Gastroesophageal sphincter (tissue), 4 donors: ENCODE measurements at regions not wholly inside any gene's neighbourhood (a gene's known extent, or its start where the extent isn't known, plus 50 kb on each side); places are given as distances from the start of the nearest gene placed in this dataset.

Source experiments
- ATAC-seq: fragments of 150-250 bp; one replicate; pipeline ENCODE4 v1.9.1; 2016; ENCODE audit warnings: mild to moderate bottlenecking, moderate library complexity
- H3K27ac ChIP-seq, 4 donors: fragments of 200-600 bp; sonication (generic) in 3 of 4; 1 replicate in 3 of 4; 2 replicates in 1 of 4; pipeline ENCODE4 v1.5.1; 2016 to 2019
- H3K27me3 ChIP-seq: fragments of 200-600 bp; sonication (generic); one replicate; pipeline ENCODE4 v1.5.1; 2019
- H3K36me3 ChIP-seq, 2 donors: fragments of 200-600 bp; sonication (generic); one replicate each; pipeline ENCODE4 v1.5.1; 2019; ENCODE audit warnings: control low read depth in 1 of 2
- H3K4me1 ChIP-seq, 3 donors: fragments of 200-600 bp; sonication (generic); 1 replicate in 2 of 3; 2 replicates in 1 of 3; pipeline ENCODE4 v1.5.1; 2016 to 2019; ENCODE audit warnings: control low read depth in 2 of 3
- H3K4me3 ChIP-seq, 2 donors: fragments of 200-600 bp; sonication (generic); one replicate each; pipeline ENCODE4 v1.5.1; 2019; ENCODE audit warnings: mild to moderate bottlenecking in 1 of 2, moderate library complexity in 1 of 2
- H3K9me3 ChIP-seq, 3 donors: fragments of 200-600 bp; sonication (generic); one replicate each; pipeline ENCODE4 v1.5.1; 2017 to 2019; ENCODE audit warnings: control low read depth in 2 of 3
- CTCF ChIP-seq, 4 experiments: fragments of 200-600 bp in 2 of 4; fragments of 450-650 bp in 2 of 4; sonication (generic) in 1 of 4; IDR thresholded peaks; one replicate each; pipeline ENCODE4 v1.5.1; 2017 to 2019; ENCODE audit warnings: antibody characterized with exemption in 4 of 4, mild to moderate bottlenecking in 2 of 4, moderate library complexity in 2 of 4
- EP300 ChIP-seq: sonication (generic); formaldehyde crosslinking; IDR thresholded peaks from one replicate; pipeline ENCODE4 v1.6.1; 2017; ENCODE audit warnings: antibody characterized with exemption, mild to moderate bottlenecking
- POLR2A ChIP-seq, 2 donors: fragments of 450-650 bp; IDR thresholded peaks; one replicate each; pipeline ENCODE4 v1.6.1; 2017; ENCODE audit warnings: antibody characterized with exemption in 2 of 2, mild to moderate bottlenecking in 2 of 2, moderate library complexity in 1 of 2
- POLR2AphosphoS5 ChIP-seq: sonication (generic); formaldehyde crosslinking; IDR thresholded peaks from one replicate; pipeline ENCODE4 v1.6.1; 2017; ENCODE audit warnings: antibody characterized with exemption
- WGBS, 2 donors: methylation state at CpG; one replicate each; pipeline ENCODE4 v1.1.5; 2018; ENCODE audit warnings: low coverage in 1 of 2; 5-methylcytosine and 5-hydroxymethylcytosine counted together

- TF ChIP-seq POLR2A (IDR thresholded peaks at IDR 0.05) (no peak), EP300 (no peak), POLR2AphosphoS5 (no peak), CTCF (IDR thresholded peaks at IDR 0.05) (no peak)
- H3K4me3 ChIP-seq: no peak overlapping the region
Measured at GRCh38 chr11:103596315-103596714, 440.1 kb upstream of the DDI1 start.

GRCh38 chr11:103601225-103601846 is 435.1 kb upstream of the DDI1 start:
- H3K9me3 ChIP-seq: no peaks in the 10 kb centered on the region
- no peak overlapping the region for H3K4me3 ChIP-seq
- no peaks in the 10 kb centered on the region for H3K4me1 ChIP-seq
- no peak for TF ChIP-seq EP300
- no peak for TF ChIP-seq POLR2A (IDR thresholded peaks at IDR 0.05)
- peak; percentile 42 to 64 (median 44) for TF ChIP-seq CTCF (IDR thresholded peaks at IDR 0.05)
- no peak for TF ChIP-seq POLR2AphosphoS5
- H3K27me3 ChIP-seq: no peaks in the 10 kb centered on the region
- 76% methylated on average over 2 to 3 of the region's 3 CpGs for WGBS, 2 donors
- no peak for ATAC-seq
- no peak overlapping the region for H3K27ac ChIP-seq
- H3K36me3 ChIP-seq: no peaks in the 10 kb centered on the region

More at GRCh38 chr11:103596315-103596714, 440.1 kb upstream of the DDI1 start:
- no peak for ATAC-seq
- H3K4me1 ChIP-seq: no peaks in the 10 kb centered on the region
- H3K9me3 ChIP-seq: no peaks in the 10 kb centered on the region
- H3K27me3 ChIP-seq: no peaks in the 10 kb centered on the region
- H3K27ac ChIP-seq: no peak overlapping the region
- 62 to 67% methylated on average over 3 of the region's 3 CpGs for WGBS, 2 donors
- no peaks in the 10 kb centered on the region for H3K36me3 ChIP-seq

GRCh38 chr11:103602840-103603239 is 433.6 kb upstream of the DDI1 start:
- Histone ChIP-seq H3K4me3 (no peak overlapping the region), H3K4me1 (no peaks in the 10 kb centered on the region), H3K27me3 (no peaks in the 10 kb centered on the region), H3K27ac (no peak overlapping the region), H3K36me3 (no peaks in the 10 kb centered on the region), H3K9me3 (no peaks in the 10 kb centered on the region)
- ATAC-seq: no peak
- TF ChIP-seq POLR2A (IDR thresholded peaks at IDR 0.05): no peak
- TF ChIP-seq EP300: no peak
- no peak for TF ChIP-seq POLR2AphosphoS5
- TF ChIP-seq CTCF (IDR thresholded peaks at IDR 0.05): no peak

GRCh38 chr11:103604310-103604709 is 432.1 kb upstream of the DDI1 start:
- 86 to 93% methylated on average over 2 of the region's 2 CpGs for WGBS, 2 donors
- no peak for TF ChIP-seq CTCF (IDR thresholded peaks at IDR 0.05)
- no peak for TF ChIP-seq POLR2A (IDR thresholded peaks at IDR 0.05)
- no peak for TF ChIP-seq EP300
- no peak for TF ChIP-seq POLR2AphosphoS5
- no peak for ATAC-seq
- H3K27ac ChIP-seq: no peak overlapping the region
- H3K9me3 ChIP-seq: no peaks in the 10 kb centered on the region
- no peak overlapping the region for H3K4me3 ChIP-seq
- H3K36me3 ChIP-seq: no peaks in the 10 kb centered on the region
- H3K4me1 ChIP-seq: no peaks in the 10 kb centered on the region
- no peaks in the 10 kb centered on the region for H3K27me3 ChIP-seq

GRCh38 chr11:103608566-103608965 is 427.9 kb upstream of the DDI1 start:
- Histone ChIP-seq H3K27me3 (no peaks in the 10 kb centered on the region), H3K27ac (no peak overlapping the region), H3K9me3 (no peaks in the 10 kb centered on the region), H3K36me3 (no peaks in the 10 kb centered on the region), H3K4me3 (no peak overlapping the region), H3K4me1 (no peaks in the 10 kb centered on the region)
- 85% methylated on average over 3 of the region's 3 CpGs for WGBS, 2 donors
- TF ChIP-seq CTCF (IDR thresholded peaks at IDR 0.05) (no peak), EP300 (no peak), POLR2A (IDR thresholded peaks at IDR 0.05) (no peak), POLR2AphosphoS5 (no peak)
- ATAC-seq: no peak
